Stimulated activated CD4-positive, alpha-beta T cell treated with anti-CD3 and anti-CD28 coated beads, Interleukin-4, amount 100 ng/mL, for 24 hours (primary cell): ENCODE measurements at regions not wholly inside any gene's neighbourhood (a gene's known extent, or its start where the extent isn't known, plus 50 kb on each side); places are given as distances from the start of the nearest gene placed in this dataset.
"Not testable (repeated sequence)": the region's sequence is repeated elsewhere in the genome, so short reads cannot be mapped to it uniquely, and the experiment has no call there.

Experiments
- DNase-seq: peaks from one replicate; pipeline ENCODE4 v3.0.0-alpha.2; 2020

- DNase-seq, result no peak
Measured at GRCh38 chr11:37364246-37364839, 766.3 kb upstream of the RAG2 start.

GRCh38 chr11:37353192-37353591 lies 755.2 kb upstream of the RAG2 start:
- no peak for DNase-seq

- DNase-seq, result no peak
Measured at GRCh38 chr11:37352485-37352884, 754.4 kb upstream of the RAG2 start.

GRCh38 chr11:37343290-37343689 lies 745.3 kb upstream of the RAG2 start:
- no peak for DNase-seq

- DNase-seq, result no peak
Measured at GRCh38 chr11:37336401-37336800, 738.4 kb upstream of the RAG2 start.

GRCh38 chr11:37333345-37333744 lies 735.3 kb upstream of the RAG2 start:
- no peak for DNase-seq

GRCh38 chr11:37323843-37324242 lies 725.8 kb upstream of the RAG2 start:
- no peak for DNase-seq

GRCh38 chr11:37322333-37323194 lies 724.5 kb upstream of the RAG2 start:
- DNase-seq, result no peak

- no peak for DNase-seq
Measured at GRCh38 chr11:37320921-37321320, 722.9 kb upstream of the RAG2 start.

GRCh38 chr11:37317803-37318202 lies 719.8 kb upstream of the RAG2 start:
- DNase-seq, result no peak

- no peak for DNase-seq
Measured at GRCh38 chr11:37313266-37313665, 715.2 kb upstream of the RAG2 start.

GRCh38 chr11:37306563-37306962 lies 708.5 kb upstream of the RAG2 start:
- no peak for DNase-seq

GRCh38 chr11:37301405-37301804 lies 703.4 kb upstream of the RAG2 start:
- not testable (repeated sequence) for DNase-seq

- DNase-seq, result no peak
Measured at GRCh38 chr11:37298173-37298572, 700.1 kb upstream of the RAG2 start.

GRCh38 chr11:37286890-37287289 lies 688.9 kb upstream of the RAG2 start:
- no peak for DNase-seq

GRCh38 chr11:37282367-37282766 lies 684.3 kb upstream of the RAG2 start:
- no peak for DNase-seq

GRCh38 chr11:37280200-37280599 lies 682.2 kb upstream of the RAG2 start:
- DNase-seq, result no peak

- DNase-seq, result no peak
Measured at GRCh38 chr11:37277896-37278465, 679.9 kb upstream of the RAG2 start.

GRCh38 chr11:37264783-37265182 lies 666.7 kb upstream of the RAG2 start:
- DNase-seq, result no peak

GRCh38 chr11:37264060-37264459 lies 666.0 kb upstream of the RAG2 start:
- DNase-seq, result no peak

- DNase-seq, result not testable (repeated sequence)
Measured at GRCh38 chr11:37263467-37263866, 665.4 kb upstream of the RAG2 start.

GRCh38 chr11:37259734-37260133 lies 661.7 kb upstream of the RAG2 start:
- no peak for DNase-seq

GRCh38 chr11:37248145-37248544 lies 650.1 kb upstream of the RAG2 start:
- no peak for DNase-seq

GRCh38 chr11:37246092-37246491 lies 648.1 kb upstream of the RAG2 start:
- DNase-seq, result not testable (repeated sequence)
